GM21526 (cell line): ENCODE measurements at regions not wholly inside any gene's neighbourhood (a gene's known extent, or its start where the extent isn't known, plus 50 kb on each side); places are given as distances from the start of the nearest gene placed in this dataset.
"Not testable (repeated sequence)": the region's sequence is repeated elsewhere in the genome, so short reads cannot be mapped to it uniquely, and the experiment has no call there.

Source experiments
- ATAC-seq: cut with Tn5 transposase; IDR thresholded peaks from one replicate; pipeline ENCODE4 v1.9.1; 2021; ENCODE audit warnings: moderate library complexity; ENCODE audit not compliant: unreplicated experiment, low FRiP score

DNA sequence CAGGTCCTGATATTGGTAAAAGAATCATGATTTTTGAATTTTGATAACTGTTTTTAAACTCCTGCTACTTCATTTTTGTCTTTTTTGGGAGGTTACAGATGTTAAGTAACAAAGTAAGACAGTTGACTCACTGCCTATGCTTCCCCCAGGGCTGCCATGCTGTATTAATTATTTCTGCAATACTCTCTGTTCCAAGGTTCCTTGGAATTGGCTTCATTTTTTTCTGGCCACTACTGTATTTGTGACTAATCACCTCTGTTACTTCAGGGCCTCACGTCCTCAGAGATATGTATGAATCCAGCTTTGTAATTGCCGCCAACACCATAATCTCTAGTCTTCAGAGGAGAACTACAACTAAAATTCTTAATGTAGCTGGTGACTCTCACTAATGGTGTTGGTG, 1729.3 kb downstream of the C4orf33 start:
- no peak for ATAC-seq

DNA sequence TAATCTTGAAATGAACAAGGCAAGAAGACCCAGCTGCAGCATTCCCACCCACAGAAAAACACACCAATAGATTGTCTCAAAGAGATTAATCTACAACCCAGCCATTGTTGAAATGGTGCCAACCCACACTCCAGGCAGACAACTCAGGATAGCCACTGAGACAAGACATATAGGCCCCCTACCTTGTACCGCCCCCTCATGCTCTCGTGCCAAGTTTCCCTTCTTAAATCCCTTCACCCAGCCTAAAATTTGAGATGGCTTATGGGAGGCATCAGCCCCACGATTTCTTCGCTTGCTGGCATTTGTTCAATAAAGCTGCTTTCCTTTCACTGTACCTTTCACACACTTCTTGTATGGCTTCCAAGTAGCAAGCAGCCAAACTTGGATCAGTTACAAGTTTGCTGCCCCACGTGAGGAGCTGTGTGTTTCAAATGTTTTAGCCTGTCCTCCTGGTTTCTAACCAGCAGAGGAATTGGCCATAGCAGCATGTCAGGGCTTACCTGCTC, 1754.1 kb downstream of the C4orf33 start:
- no peak for ATAC-seq

DNA sequence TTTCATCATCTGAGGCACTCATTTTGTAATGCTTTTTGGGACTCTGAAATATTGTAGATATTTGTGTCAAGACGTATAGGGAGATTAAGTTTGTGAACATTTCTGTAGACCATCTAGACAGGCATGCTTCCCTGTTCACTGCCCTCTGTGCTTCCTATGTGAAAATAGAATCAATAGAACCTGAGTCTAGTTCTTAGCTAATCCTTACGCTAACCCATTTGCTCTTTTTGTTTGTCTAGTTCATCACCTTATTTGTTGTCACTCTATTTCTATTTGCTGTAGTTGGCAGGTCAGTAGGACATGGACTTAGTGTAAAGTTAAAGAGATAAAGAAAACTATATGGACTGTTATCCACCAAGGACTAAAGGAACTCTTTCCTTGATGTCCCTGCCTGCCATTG, 1755.2 kb downstream of the C4orf33 start:
- no peak for ATAC-seq

DNA sequence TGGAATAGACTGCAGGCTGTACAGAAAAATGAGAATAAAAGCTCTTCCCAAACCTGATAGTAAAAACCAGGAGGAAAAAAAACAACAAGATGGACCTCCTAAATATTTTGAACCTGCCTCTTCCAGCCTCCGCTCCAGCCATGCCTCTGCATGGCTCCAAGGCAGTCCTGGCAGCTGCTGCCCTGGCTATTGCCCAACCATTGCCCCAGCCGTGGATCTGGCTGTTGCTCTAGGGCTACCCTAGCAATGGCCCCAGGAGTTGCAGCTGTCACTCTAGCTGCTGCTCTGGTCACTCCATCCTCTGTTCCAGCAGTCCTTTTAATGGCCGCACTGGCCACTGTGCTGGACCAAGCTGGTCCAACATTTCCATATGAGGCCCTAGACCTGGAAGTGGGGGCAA, 1756.0 kb downstream of the C4orf33 start:
- ATAC-seq: no peak

DNA sequence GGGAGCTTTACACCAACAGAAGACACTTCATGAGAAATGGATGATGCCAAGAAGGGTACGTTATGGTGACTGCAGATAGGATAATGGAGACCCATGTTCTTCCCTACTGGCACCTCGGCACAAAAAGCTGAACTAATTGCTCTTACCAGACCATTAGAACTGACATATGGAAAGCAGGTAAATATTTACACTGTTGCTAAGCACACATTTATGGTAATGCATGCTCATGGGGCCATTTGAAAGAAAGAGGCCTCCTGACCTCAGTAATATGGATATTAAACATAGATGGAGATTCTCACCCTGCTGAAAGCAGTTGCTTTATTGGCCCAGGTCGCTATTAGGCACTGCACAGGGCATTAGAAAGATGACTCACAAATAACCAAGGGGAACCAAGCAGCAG, 1759.6 kb downstream of the C4orf33 start:
- no peak for ATAC-seq

DNA sequence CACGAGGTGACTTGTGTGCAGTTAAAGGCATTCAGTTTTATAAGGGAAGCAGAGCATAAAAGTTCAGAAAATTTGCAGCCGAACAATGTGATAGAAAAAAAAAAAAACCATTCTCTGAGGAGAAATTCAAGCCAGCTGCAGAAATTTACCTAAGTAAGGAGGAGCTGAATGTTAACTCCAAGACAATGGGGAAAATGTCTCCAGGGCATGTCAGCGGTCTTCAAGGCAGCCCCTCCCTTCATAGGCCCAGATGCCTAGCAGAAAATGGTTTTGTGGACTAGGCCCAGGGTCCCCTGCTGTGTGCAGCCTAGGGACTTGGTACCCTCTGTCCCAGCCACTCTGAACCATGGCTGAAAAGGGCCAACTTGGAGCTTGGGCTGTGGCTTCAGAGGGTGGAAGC, 1764.0 kb downstream of the C4orf33 start:
- no peak for ATAC-seq

DNA sequence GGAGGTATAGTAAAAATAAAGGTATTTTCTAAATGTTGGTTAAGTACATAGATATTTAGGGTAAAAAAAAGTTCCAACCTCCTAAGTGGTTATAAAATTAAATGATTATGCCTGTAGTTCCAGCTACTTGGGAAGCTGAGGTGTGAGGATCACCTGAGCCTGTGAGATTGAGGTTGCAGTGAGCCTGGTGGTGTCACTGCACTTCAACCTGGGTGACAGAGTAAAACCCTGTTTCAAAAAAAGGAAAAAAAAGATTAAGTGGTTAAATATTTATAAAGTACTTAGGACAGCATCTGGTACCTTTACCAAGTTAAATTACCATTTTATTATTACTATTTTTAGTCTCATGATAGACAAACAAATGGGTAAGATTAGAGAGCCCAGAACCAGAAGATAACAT, 1801.0 kb downstream of the C4orf33 start:
- ATAC-seq: no peak

DNA sequence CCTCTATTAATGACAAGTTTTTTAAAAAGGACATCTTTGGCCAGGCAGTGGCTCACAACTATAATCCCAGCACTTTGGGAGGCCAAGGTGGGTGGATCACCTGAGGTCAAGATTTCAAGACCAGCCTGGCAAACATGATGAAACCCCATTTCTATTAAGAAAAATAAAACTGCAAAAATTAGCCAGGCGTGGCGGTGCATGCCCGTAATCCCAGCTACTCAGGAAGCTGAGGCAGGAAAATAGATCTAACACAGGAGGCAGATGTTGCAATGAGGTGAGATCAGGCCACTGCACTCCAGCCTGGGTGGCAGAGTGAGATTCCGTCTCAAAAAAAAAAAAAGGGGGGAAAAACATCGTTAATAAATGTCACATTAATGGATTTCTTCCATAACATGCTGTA, 1805.4 kb downstream of the C4orf33 start:
- ATAC-seq: no peak

DNA sequence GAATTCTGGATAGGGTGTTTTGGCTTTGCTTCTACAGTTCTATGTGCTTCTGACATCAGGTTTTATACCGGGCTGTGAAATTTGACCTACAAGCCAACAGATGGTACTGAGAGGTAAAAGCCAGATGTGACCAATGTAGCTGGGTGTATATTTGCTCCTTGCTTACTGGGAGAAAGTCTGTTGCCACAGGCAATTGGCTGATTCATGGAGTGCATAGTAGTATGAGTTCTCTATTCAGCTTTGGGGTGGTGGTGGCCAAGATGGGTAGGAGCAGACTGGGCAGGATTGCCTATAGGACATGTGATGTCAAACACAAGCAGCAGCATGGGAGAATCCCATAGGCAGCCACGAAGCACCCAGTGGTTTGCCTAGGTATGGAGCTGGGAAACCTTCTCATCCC, 1827.0 kb downstream of the C4orf33 start:
- no peak for ATAC-seq

DNA sequence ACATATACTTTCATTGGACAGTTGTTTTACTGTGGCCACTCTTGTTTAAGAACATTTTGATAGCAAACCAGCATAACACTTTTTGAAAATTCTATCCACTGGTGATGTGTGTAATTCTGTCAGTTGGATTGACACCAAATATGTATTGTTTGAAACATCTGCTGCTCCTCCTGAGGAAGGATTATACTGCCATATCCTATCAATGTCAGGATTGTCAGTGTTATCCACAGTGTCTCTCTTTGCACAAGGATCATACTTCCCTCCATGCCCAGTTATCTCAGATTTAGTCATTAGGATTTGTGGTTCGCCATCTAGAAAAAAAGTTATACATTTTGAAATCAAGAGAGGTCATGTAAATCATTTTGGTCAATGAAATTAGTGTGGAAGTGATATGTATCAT, 1859.6 kb downstream of the C4orf33 start:
- no peak for ATAC-seq

DNA sequence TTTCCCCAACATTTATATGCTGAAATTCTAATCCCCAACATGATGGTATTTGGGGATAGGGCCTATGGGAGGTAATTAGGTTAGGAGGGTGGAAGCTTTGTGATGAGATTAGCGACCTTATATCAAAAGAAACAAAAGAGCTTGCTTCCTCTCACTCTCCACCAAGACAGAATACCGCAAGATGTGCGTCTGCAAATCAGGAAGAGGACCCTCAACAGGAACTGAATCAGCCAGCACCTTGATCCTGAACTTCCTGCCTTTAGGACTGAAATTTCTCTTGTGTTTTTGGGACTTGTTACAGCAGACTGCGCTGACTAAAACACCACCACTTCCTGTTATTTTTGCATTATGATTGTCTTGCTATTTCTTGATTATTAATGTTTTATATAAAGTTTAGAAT, 1889.4 kb downstream of the C4orf33 start:
- ATAC-seq: no peak

DNA sequence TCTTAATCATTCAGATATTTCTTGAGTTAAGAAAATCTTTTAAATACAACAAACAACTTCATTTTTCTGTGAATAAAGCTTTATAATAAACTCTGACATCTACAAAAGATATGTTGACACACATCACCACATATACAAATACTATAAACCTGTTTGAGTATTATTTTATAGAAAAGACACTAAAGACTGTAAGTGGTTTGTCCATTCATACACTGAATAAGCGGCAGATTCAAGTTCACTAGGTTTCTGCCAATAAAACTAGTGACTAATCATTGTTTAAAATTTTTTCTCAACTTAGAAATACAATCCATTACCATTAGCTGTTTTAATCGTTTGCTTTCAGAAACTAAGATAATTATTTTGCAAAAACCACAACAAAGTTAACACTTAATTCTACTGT, 1900.0 kb downstream of the C4orf33 start:
- ATAC-seq: no peak

DNA sequence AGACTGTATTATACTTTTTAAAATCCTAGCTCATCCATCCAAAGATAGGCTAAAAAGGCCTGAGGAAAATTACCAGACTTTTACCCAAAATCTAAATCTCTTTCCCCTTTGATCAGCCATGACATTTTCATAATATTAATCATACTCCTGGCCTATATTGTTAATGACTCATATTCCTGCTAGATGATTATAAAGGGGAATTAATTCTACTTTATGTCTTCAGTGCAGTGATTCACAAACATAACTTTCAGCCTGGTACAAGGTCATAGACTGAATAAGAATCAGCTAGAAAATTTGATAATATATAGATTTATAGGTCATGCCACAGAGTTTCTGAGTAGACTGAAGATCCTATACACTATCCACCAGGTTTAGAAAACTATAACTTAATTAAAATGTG, 1905.4 kb downstream of the C4orf33 start:
- no peak for ATAC-seq

DNA sequence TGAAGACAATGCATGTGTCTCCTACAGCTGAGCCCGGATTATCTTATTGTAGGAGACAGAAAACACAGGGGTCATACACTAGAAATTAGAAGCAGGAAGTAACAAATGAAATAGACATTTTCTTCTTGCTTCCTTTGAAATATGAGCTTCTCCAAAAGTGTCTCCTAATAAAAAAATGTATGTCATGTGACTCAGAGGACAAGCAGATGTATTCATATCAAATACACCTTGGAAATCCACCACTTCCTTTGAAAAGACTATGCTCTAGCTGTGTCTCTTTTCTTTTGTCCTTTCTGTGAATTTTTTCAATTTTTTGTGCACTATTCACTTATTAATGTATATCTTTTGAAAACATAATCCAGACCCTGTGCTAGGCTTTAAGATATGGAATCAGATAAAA, 1906.2 kb downstream of the C4orf33 start:
- ATAC-seq: no peak

DNA sequence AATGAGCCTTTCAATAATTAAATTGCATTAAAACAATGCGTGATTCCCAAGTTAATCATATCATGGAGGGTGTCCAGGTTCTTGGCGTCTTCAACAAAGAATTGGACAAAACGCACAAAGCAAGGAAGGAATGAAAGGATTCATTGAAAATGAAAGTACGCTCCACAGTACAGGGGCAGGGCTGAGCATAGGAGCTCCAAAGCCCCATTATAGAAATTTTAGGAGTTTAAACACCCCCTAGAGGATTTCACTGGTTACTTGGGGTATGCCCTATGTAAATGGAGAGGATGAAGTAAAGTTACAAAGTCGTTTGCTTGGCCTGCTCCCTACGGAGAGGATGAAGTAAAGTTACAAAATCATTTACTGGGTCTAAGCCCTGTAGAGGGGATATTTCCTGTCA, 1910.4 kb downstream of the C4orf33 start:
- ATAC-seq: no peak

DNA sequence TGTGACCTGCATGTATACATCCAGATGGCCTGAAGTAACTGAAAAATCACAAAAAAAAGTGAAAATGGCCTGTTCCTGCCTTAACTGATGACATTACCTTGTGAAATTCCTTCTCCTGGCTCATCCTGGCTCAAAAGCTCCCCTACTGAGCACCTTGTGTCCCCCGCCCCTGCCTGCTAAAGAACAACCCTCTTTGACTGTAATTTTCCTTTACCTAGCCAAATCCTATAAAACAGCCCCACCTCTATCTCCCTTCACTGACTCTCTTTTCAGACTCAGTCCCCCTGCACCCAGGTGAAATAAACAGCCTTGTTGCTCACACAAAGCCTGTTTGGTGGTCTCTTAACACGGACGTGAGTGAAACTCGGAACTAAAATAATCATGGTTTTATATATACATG, 1916.0 kb downstream of the C4orf33 start:
- not testable (repeated sequence) for ATAC-seq

DNA sequence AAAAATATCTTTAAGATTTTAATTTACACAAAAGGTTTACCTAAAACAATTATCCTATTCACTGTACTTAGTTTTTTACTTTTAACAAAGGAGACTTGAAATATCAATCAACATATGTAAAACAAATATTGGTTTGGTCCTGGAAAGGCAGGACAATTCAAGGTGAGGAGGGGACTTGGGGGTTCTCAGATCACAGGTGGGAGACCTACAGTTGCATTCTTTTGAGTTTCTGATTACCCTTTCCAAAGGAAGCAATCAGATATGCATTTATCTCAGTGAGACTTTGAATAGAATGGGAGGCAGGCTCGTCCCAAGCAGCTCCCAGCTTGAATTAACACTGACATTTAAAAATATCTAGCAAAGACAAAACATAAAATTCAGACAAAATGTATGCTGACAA, 1917.3 kb downstream of the C4orf33 start:
- no peak for ATAC-seq

DNA sequence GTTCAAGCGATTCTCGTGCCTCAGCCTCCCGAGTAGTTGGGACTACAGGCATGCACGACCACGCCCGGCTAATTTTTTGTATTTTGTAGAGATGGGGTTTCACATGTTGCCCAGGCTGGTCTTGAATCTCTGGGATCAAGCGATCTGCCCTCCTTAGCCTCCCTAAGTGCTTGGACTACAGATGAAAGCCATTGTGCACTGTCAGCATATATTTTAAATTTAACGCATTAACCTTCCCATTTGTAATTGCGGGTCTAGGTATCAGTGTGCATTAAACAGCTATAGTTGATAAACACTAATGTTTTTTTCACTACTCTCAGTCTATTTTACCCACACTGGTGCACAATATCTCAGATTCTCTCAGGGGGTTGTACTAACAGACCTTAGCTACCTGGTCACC, 1930.8 kb downstream of the C4orf33 start:
- no peak for ATAC-seq

DNA sequence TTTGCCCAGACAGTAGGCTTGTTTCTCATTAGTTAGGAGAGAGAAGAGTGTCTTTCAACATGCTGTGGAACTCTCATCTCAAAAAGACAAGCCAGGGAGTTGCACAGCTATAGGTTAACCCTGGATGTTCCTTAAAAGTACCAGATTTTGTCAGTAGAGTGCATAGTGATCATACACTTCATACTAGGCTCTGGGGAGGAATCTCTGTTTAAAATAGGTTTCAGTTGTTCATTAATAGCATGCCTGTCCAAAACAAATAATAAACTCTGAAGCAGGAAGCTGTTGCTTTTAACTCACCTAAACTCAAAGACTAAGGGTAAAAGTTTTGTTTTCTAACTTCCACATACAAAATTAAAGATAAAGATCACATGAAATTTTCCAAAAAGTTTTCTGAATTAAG, 1948.4 kb downstream of the C4orf33 start:
- ATAC-seq: no peak

DNA sequence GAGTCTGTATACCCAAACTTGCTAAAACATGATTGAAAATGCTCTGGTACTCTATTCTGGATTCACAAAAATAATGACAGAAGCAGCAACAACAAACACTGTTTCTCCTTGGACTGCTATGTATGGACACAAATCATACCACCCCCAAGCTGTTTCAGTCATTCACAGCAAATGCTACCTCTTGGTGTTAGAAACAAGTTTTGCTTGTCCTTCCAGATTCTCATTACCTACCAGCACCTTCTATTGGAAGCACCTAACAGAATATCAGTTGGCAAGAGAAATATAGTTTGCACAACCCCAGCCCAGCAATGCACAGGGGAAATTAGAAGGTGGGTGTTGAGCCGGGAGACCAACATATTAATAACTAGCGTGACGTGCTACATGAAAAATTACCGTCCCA, 1950.9 kb downstream of the C4orf33 start:
- ATAC-seq: no peak

DNA sequence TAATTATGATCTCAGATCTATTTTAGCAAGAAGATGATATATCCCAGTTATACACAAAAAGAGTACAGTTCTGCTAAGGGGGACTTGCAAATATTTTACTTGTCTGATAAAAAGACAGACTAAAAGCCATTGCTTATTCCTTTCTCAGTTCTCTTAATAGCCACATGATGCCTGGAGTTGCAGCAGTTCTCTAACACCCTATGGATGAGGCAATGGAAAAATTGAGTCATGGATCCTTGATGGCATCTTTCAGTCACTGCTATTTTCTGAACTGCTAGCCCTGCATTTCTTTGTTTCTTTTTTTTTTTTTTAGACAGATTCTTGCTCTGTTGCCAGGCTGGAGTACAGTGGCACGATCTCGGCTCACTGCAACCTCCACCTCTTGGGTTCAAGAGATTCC, 1956.7 kb downstream of the C4orf33 start:
- no peak for ATAC-seq

DNA sequence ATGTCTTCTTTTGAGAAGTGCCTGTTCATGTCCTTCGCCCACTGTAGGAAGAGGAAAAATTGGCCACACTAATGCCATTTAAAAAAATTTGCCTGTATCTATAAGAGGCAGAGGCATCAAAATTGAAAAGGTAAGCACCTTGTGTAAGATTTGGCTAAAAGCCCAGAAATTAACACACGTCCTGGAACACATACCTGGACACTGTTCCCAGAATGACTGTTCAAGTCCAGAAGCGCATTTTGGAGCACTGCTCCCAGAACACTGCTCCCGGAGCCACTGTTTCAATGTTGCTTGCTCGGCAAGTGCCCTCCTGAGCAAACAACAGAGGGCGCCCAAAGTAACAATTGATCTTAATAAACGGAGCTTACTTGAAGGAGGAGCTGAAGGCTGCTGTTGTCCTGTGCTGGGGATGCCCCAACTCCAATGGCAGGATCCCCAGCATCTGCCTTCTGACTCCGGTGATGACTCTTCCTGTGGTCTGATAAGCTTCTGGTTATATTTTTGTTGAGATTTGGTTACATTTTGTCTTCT, 1958.6 kb downstream of the C4orf33 start:
- no peak for ATAC-seq

DNA sequence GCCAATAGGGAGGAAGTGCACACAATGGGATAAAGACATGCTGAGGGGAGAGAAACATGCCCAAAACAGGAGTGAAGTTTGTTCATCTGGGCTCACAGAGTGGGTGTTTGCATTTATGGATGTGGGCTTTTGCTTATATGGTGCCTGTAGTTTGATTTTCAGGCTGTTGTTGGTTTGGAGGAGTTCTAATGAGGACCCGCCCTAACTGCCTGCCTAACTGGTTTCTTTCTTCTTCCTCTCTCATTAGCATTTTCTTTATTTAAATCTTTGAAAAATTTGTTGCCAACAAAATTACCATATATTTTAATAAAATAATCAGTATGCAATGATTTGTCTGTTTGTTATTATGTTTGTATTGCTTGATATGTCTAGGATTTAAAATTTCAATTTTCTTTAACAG, 1965.8 kb downstream of the C4orf33 start:
- ATAC-seq: no peak
